HG02759 (cell line): ENCODE measurements at regions not wholly inside any gene's neighbourhood (a gene's known extent, or its start where the extent isn't known, plus 50 kb on each side); places are given as distances from the start of the nearest gene placed in this dataset.

Experiments used
- ATAC-seq: cut with Tn5 transposase; IDR thresholded peaks from one replicate; pipeline ENCODE4 v1.9.1; 2021; ENCODE audit warnings: mild to moderate bottlenecking, moderate library complexity; ENCODE audit not compliant: unreplicated experiment

- ATAC-seq = no peak
Measured at GRCh38 chr17:52759864-52760263, 601.4 kb upstream of the CA10 start.

GRCh38 chr17:52758481-52758880 lies 600.0 kb upstream of the CA10 start:
- no peak for ATAC-seq

DNA sequence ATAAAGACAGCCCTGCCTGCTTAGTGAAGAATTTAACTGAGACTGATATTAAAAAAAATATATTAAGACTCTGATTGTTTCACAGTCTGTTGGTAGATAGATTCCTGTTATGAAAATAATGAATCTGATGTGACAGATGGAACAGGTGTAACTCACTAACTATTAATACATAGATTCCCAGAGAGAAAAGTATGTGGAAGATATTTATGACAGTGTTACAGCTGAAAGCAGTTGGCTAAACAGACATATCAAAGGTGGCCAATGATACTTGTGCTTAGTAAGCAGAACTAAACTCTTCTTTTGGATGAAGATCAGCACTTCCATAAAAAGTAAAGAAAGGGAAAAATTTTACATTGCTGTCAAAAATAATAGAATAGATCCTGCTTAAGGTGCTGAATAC lies 598.2 kb upstream of the CA10 start:
- ATAC-seq = no peak

DNA sequence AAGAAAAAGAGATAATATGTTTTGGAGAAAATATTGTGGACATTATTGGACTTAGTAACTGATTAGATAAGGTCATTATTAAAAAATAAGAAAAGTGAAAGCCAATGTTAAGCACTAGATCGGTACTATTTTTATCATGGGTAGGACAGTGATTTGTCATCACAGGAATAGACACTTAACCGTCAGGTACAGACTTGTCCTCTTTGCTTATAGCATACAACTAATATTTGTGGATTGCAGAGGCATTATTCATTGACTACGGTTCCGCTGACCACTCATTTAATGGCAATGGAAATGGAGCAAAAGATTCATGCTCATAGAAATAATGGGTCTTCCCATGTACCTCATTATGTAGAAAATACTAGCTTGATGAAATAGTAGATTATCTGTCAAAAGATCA lies 596.3 kb upstream of the CA10 start:
- no peak for ATAC-seq

GRCh38 chr17:52751051-52751450 lies 592.5 kb upstream of the CA10 start:
- ATAC-seq = no peak

- ATAC-seq = no peak
Measured at GRCh38 chr17:52744179-52744578, 585.7 kb upstream of the CA10 start.

DNA sequence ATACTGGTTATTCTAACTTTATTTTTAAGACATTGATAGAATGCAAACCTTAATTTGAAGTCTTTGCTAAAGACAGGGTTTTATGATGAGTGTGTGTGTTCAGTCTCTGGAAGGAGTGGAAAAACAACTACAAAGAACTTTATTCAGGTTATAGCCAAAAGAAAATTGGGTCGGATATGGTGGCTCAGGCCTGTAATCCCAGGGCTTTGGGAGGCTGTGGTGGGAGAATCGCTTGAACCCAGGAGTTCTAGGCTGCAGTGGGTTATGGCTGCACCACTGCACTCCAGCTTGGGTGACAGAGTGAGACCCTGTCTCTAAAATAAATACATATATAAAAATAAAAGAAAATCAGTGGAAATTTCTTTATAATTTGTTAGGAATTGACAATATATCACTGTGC lies 581.5 kb upstream of the CA10 start:
- no peak for ATAC-seq

- no peak for ATAC-seq
Measured at GRCh38 chr17:52738791-52739190, 580.3 kb upstream of the CA10 start.

GRCh38 chr17:52737071-52737470 lies 578.6 kb upstream of the CA10 start:
- no peak for ATAC-seq

DNA sequence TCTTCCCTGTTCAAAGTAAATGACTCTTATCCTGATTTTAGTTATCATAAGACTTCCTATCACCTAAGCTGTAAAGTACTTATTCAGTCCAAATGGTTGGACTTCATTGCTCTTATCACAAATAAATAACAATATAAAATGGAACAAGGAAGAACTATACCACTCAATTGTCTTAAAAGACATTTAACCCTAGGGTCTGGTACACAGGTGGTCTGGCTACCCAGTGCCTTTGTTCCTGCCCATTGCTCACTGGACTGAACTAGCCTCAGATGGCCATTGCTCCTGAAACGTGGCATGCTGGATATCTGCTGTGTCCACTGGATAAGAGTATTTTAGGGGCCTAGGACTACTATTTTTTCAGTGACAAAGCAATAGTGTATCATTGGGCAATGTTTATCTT lies 574.3 kb upstream of the CA10 start:
- no peak for ATAC-seq

DNA sequence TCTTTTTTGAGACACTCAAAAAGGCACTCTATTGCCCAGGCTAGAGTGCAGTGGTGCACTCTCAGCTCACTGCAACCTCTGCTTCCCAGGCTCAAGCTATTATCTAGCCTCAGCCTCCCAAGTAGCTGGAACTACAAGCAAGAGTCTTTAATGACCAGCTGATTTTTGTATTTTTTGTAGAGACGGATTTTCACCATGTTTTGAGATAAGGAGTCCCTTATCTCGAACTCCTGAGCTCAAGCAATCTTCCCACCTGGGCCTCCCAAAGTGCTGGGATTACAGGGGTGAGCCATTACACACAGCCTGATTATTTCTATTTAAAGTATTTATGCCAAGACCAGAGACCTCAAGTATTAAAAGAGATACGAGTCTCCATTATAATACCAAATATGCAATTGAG lies 566.1 kb upstream of the CA10 start:
- no peak for ATAC-seq

DNA sequence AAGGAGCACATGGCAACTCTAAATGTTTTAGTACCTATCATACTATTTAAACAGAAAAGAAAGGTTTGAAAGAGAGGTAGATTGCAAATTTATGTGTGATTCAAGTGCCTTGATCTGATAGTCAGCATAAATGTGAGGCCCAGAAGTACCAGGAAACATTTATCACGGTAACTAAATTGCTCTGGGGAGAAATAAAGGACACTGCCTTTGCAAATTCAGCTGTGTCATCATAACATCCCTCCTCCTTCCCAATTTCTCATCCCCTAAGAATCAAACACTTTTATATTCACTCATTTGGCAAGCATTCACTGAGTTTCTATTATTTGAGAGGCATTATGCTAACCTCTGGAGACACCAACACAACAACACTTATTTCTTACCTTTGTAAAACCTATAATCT lies 563.4 kb upstream of the CA10 start:
- ATAC-seq = no peak

- no peak for ATAC-seq
Measured at GRCh38 chr17:52710363-52710901, 551.9 kb upstream of the CA10 start.

DNA sequence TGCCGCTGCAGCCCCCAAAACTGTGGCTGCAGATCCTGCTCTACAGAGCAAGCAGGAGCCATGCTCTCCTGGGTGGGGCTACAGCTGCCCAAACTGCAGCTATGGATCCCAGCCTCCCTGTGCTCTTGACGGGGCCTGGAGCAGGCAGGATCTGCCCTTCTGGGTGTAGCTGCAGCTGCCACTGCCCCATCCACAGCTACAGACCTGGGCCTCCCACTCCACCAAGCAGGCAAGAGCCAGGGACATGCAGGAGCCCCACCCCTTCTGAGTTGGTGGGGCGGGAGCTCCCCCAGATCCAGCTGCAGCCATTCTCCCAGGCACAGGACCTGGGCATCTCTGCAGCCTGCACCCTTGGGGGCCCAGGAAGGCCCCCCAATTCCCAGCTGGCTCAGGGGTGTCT lies 551.2 kb upstream of the CA10 start:
- no peak for ATAC-seq

DNA sequence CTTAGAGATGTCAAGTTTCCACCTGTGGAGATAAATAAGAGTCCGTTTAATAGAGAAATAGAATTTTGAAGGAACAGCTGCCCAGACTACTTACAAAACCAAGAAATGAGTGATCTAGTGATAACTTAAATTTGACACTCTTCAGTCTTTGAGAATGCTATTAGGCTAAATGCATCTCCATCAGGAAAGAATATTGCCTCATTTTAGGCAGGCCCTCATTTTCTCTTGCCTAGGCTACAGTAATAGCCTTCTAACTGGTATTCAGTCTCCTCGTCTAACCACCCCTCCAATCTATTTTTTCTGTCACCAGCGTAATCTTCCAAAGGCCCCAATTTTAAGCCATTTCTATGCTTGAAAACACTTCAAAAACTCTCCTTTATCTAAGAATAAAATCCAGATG lies 537.8 kb upstream of the CA10 start:
- ATAC-seq = no peak

DNA sequence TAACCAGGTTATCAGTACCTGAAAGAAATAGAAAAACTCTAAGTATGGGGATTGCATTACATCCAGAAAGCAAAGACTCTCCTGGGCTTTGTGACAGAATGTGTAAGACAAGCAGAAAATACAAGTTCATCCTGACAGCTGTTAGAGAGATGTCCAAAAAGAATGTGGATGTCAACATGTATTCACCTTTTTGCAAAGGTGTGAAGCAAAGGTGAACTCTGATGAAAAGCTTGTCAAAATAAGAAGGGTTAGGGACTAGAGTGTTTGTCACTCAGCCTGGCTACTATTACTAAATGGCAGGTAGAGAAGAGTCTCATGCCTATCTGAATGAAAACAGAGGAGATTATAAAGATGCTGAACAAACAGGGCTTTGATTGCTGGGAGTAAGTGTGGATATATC lies 527.6 kb upstream of the CA10 start:
- no peak for ATAC-seq

DNA sequence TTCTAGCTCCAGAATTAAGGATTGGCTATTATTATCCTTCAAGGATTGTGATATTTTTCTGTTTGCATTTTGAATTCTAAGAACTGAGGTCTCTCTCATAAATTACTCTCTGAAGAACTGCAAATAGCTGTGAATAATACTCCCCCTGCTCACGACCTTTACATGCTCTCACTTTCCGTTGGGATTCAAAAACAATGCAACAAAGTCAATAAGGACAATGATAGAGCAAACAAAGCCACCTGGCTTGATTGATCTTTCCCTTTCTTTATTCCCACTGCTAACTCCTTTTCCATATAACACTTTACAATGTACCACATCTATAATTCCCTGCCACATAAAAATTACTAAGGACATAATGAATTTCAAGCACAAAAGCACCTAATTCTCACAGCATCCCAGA lies 523.0 kb upstream of the CA10 start:
- ATAC-seq = no peak

- ATAC-seq = no peak
Measured at GRCh38 chr17:52678211-52678610, 519.7 kb upstream of the CA10 start.

GRCh38 chr17:52674686-52675085 lies 516.2 kb upstream of the CA10 start:
- ATAC-seq = no peak

- ATAC-seq = no peak
Measured at GRCh38 chr17:52673791-52674190, 515.3 kb upstream of the CA10 start.

DNA sequence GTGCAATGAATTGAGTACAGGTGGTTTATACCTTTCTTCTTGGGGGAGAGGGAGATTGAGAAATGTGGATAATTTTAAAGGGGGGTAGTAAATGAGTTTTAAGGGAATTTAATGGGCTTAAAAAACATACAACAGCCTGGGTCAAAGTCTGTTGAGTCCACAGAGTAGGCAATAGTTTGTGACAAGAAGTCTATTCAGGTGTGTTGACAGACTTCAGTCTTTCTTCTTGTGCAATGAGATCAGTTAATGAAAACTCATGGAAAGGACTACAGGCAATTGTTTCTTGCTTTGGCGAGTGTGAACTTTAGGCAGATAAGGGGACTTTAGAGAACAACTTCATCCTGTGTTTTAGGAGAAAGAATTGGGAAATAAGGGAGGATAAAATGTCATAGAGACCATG lies 507.8 kb upstream of the CA10 start:
- no peak for ATAC-seq

- no peak for ATAC-seq
Measured at GRCh38 chr17:52660692-52661091, 502.2 kb upstream of the CA10 start.

DNA sequence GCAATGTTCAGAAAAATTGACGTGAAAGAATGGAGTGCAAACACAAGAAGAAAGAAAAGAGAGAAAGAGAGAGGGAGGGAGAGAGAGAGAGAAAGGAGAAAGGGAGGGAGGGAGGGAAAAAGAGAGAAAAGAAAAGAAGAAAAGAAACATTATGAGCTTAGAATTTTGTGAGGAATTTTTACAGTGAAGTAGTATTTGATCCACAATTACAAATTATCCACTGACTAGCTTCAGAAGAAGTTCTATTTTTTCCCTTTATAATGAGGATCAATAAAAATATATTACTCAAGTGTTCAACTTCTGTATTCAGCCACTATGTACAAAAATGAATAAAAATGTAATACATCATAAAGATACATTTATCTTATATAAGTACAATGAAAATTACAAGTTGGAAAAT lies 494.5 kb upstream of the CA10 start:
- no peak for ATAC-seq

- ATAC-seq = no peak
Measured at GRCh38 chr17:52648995-52649394, 490.5 kb upstream of the CA10 start.
